ENCODE measurements at regions not wholly inside any gene's neighbourhood (a gene's known extent, or its start where the extent isn't known, plus 50 kb on each side); places are given as distances from the start of the nearest gene placed in this dataset.

DNA sequence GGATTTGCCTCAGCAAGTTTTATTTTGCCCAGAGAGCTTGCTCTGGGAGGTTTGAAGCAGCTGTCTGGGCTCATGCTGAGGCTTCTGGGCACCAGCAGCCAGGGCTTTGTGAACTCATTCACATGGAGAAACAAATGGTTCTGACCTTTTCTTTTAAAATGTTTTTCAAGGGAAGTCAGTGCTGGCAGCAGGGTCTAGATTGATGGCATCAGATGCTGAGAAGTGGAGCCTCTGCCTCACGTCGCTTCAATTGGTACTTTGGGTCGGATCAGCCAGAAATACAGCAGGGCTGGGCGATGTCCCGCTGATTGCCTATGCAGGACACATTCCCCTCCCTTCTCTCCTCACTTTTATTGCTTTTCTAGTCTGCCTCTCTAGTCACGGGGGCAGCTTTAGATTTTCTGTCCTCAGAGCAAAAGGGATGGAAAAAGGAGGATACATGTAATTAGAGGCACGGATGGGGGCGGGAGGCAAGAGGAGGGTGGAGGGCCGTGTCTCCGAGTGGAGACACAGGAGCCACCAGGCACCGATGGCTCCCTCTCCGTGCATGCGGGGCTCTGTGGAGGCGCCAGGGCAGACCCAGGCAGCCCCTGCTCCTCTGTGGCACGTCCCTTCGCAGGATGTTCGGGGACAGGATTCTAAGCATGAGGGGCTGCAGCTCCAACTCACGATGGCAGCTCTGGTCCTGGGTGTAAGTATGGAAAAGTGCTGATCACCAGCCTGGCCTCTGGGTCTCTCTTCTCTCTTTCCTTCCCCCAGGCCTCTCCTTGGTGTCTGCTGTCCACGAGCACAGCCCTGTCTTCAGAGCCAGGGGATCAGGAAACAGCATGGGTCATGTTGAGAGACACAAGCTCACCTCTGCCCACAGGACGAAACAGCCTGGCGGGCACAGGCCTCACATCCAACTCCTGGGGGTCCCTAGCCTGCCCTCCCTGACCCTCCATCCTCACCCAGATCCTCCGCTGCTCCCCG lies 116.1 kb downstream of the FAM43A start:
- Histone ChIP-seq H3K36me3 (ENCODE audit: control insufficient read depth, insufficient read depth, low read length) (no peaks in the 10 kb centered on the region), H3K4me1 (ENCODE audit: control insufficient read depth, insufficient read depth, low read length) (no peaks in the 10 kb centered on the region), H3K27ac (ENCODE audit: low read length) (no peak overlapping the region), H3K4me3 (ENCODE audit: low read depth in 2 of 2, low read length in 2 of 2) (no peak overlapping the region), H3K9me3 (ENCODE audit: control insufficient read depth, insufficient read depth, low read depth, low read length) (no peaks in the 10 kb centered on the region), H3K27me3 (ENCODE audit: control insufficient read depth, insufficient read depth, low read length) (peaks cover 2% of the 10 kb centered on the region; the same call in 1 of the 2 replicates)
- ChIA-PET POLR2A (no interaction called here), CTCF (no interaction called here)
- no TSS peak for BruUV-seq (replicated peaks)
- ATAC-seq (no peak), DNase-seq (ENCODE audit: low read depth, low spot score) (no peak)
- intact Hi-C loops (cut with micrococcal nuclease; ENCODE audit: unreplicated experiment) (no loop called here), in situ Hi-C loops (cut with HindIII; ENCODE audit: low pct_unique_long_range_greater_than_20kb, low sequenced_read_pairs) (no loop called here)
- no peak for TF ChIP-seq CTCF (IDR thresholded peaks at IDR 0.05)
- TF ChIP-seq SIN3A (IDR thresholded peaks at IDR 0.05; ENCODE audit: borderline replicate concordance, insufficient read depth, low read depth, low read length) = no peak
- TF ChIP-seq, protein P1, sequence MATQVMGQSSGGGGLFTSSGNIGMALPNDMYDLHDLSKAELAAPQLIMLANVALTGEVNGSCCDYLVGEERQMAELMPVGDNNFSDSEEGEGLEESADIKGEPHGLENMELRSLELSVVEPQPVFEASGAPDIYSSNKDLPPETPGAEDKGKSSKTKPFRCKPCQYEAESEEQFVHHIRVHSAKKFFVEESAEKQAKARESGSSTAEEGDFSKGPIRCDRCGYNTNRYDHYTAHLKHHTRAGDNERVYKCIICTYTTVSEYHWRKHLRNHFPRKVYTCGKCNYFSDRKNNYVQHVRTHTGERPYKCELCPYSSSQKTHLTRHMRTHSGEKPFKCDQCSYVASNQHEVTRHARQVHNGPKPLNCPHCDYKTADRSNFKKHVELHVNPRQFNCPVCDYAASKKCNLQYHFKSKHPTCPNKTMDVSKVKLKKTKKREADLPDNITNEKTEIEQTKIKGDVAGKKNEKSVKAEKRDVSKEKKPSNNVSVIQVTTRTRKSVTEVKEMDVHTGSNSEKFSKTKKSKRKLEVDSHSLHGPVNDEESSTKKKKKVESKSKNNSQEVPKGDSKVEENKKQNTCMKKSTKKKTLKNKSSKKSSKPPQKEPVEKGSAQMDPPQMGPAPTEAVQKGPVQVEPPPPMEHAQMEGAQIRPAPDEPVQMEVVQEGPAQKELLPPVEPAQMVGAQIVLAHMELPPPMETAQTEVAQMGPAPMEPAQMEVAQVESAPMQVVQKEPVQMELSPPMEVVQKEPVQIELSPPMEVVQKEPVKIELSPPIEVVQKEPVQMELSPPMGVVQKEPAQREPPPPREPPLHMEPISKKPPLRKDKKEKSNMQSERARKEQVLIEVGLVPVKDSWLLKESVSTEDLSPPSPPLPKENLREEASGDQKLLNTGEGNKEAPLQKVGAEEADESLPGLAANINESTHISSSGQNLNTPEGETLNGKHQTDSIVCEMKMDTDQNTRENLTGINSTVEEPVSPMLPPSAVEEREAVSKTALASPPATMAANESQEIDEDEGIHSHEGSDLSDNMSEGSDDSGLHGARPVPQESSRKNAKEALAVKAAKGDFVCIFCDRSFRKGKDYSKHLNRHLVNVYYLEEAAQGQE (IDR thresholded peaks at IDR 0.05; ENCODE audit: insufficient read depth in 1 of 2, low read depth in 2 of 2, low read length in 1 of 2) = no peak
- no peak for TF ChIP-seq TCF7L2 (IDR thresholded peaks at IDR 0.05; ENCODE audit: low read depth, low read length)
- no peak for TF ChIP-seq POLR2AphosphoS5 (IDR thresholded peaks at IDR 0.05; ENCODE audit: low read depth, low read length)

DNA sequence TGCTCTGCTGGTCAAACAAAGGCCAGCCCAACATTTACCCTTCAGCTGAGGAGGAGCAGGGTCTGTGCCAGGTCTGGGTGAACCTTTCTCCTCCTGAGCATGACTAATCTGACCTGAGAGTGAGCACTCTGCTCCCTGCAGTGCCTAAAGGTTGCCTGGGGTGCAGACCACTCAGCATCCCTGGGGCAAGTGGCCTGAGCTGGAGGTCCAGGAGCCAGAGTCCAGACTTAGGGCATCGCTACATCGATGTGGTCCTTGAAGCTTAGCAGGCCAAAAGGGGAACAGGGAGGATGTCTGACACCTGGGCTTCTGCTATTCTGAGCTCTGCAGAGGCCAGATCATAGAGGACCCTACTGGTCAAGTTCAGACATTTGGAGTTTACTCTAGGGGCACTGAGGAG lies 119.1 kb downstream of the FAM43A start:
- DNase-seq (ENCODE audit: low read depth, low spot score) (no peak), ATAC-seq (no peak)
- peaks cover 2% of the 10 kb centered on the region; the same call in 1 of the 2 replicates for H3K27me3 ChIP-seq (ENCODE audit: control insufficient read depth, insufficient read depth, low read length)
- H3K27ac ChIP-seq (ENCODE audit: low read length) = no peak overlapping the region
- H3K36me3 ChIP-seq (ENCODE audit: control insufficient read depth, insufficient read depth, low read length) = no peaks in the 10 kb centered on the region
- H3K4me3 ChIP-seq (ENCODE audit: low read depth in 2 of 2, low read length in 2 of 2) = no peak overlapping the region
- CTCF ChIA-PET = interaction anchor here (0.7 kb wide), 1 partner anchor 73 kb away, joined by 3 read pairs; no protein-coding TSS in a partner anchor
- TF ChIP-seq CTCF (IDR thresholded peaks at IDR 0.05) (no peak), SIN3A (IDR thresholded peaks at IDR 0.05; ENCODE audit: borderline replicate concordance, insufficient read depth, low read depth, low read length) (no peak), TCF7L2 (IDR thresholded peaks at IDR 0.05; ENCODE audit: low read depth, low read length) (no peak), POLR2AphosphoS5 (IDR thresholded peaks at IDR 0.05; ENCODE audit: low read depth, low read length) (no peak)
- TF ChIP-seq, protein P1 (IDR thresholded peaks at IDR 0.05; ENCODE audit: insufficient read depth in 1 of 2, low read depth in 2 of 2, low read length in 1 of 2) = no peak
- in situ Hi-C loops (cut with HindIII; ENCODE audit: low pct_unique_long_range_greater_than_20kb, low sequenced_read_pairs) (no loop called here), intact Hi-C loops (cut with micrococcal nuclease; ENCODE audit: unreplicated experiment) (no loop called here)
- H3K4me1 ChIP-seq (ENCODE audit: control insufficient read depth, insufficient read depth, low read length) = no peaks in the 10 kb centered on the region
- H3K9me3 ChIP-seq (ENCODE audit: control insufficient read depth, insufficient read depth, low read depth, low read length) = no peaks in the 10 kb centered on the region
- POLR2A ChIA-PET = no interaction called here
- no TSS peak for BruUV-seq (replicated peaks)

Measured in Panc1 (cell line).